Stimulated activated CD4-positive, alpha-beta T cell treated with anti-CD3 and anti-CD28 coated beads, Interleukin-12 subunit alpha, Interleukin-12 subunit beta, amount 100 ng/mL, for 4 hours (primary cell): ENCODE measurements at regions not wholly inside any gene's neighbourhood (a gene's known extent, or its start where the extent isn't known, plus 50 kb on each side); places are given as distances from the start of the nearest gene placed in this dataset.

Experiments used
- DNase-seq: peaks from one replicate; pipeline ENCODE4 v3.0.0-alpha.2; 2020

- no peak for DNase-seq
These were observed 141.9 kb upstream of the SLC7A14 start for GRCh38 chr3:170727754-170728153.

- no peak for DNase-seq
These were observed 141.2 kb upstream of the SLC7A14 start for GRCh38 chr3:170726976-170727661.

DNA sequence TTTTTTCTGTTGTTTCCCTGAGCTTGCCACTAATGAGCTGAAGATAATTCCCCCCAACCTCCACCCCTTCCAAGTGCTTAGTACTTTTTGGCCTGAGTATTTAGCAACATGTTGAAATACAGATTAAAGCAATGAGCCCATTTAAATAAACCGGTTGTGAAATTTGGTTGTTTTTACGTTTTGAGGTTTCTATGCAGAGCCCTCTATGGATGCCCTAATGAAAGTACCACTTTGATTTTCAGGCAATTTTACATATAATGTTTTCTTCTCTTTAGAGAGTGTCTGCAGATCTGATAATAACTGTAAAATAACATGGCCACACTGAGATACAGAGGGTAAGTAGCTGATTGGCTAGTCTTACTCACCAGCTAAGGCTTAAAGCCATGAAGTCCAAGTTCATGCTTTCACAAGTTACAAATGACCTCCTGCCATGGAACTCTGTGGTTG, 139.4 kb upstream of the SLC7A14 start:
- DNase-seq: no peak

DNA sequence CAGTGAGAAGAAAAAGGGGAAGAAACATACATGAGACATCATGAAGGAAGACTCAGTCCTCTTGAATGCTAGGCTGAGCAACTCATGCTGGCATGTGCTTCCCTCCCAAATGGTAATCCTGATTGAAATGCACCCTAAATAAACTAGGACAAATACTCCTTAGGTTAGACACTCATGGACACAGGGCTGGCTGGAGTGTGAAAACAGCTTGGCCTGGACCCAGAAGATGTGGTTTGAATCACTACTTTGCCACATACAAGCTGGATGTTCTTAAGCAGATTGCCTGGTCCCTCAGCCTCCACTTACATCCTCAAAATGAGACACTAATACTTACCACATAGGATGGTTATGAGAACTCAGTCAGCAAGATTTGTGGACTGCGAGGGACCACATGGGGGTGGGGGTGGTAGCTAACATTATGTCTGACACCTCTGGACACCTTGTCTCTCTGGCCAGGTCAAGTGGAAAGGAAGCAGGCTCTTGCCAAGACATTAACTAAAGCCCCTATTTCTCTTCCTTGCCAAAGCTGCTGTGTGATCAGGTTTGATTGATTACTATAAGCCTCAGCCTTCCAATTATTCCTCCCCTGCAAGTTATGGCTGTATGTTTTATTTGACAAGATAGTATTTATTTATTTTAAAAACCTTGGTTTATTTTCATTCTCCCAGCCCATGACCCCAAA, 138.9 kb upstream of the SLC7A14 start:
- DNase-seq: no peak

- DNase-seq: no peak
These were observed 137.4 kb upstream of the SLC7A14 start for GRCh38 chr3:170723241-170723640.

GRCh38 chr3:170721563-170721962, 135.7 kb upstream of the SLC7A14 start:
- no peak for DNase-seq

DNA sequence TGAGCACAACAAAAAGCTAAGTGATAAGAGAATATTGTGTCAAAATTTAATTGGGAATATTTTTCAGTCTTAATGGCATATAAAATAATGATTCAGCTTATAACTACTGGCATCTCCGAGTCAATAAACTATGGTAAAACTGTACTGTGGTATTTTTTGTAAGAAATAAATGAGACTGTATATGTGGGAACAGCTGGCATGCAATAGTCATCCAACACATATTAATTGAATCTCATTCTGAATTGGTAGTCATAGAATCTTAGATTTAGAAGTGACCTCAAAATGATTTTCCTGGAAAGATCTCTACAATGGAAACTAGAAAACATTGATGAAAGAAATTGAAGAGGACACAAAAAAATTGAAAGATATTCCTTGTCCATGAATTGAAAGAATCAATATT, 133.4 kb upstream of the SLC7A14 start:
- no peak for DNase-seq

- DNase-seq: no peak
These were observed 133.0 kb upstream of the SLC7A14 start for GRCh38 chr3:170718848-170719247.

GRCh38 chr3:170717410-170718402, 131.8 kb upstream of the SLC7A14 start:
- no peak for DNase-seq

DNA sequence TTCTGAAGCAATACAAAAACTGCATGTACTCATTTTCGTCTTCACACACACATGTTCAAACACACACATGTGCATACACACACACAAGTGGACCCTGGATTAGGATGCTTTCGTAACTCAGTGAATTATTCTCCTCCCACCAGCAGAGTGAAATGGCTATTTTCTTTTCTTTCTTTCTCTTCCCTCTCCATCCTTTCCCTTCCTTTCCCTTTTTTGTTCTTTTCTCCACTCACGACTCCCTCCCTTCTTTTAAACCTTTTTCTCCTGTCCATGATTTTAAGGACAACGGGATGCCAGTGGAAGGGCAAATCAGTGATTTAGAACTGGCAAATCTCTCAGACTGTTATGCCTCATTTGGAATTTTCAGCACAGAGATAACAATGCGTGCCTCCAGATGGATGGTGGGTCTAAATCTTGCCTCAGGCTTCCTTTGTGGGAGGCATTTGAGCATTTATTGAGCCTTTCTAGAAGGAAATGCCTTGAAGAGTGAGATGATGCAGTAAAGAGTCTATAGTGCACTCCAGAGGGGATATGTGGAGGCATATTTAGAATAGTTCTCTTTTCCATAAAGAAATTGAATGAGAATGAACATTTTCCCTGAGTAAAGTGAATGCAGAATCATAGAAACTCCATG, 130.4 kb upstream of the SLC7A14 start:
- no peak for DNase-seq

GRCh38 chr3:170714562-170715535, 129.0 kb upstream of the SLC7A14 start:
- no peak for DNase-seq

DNA sequence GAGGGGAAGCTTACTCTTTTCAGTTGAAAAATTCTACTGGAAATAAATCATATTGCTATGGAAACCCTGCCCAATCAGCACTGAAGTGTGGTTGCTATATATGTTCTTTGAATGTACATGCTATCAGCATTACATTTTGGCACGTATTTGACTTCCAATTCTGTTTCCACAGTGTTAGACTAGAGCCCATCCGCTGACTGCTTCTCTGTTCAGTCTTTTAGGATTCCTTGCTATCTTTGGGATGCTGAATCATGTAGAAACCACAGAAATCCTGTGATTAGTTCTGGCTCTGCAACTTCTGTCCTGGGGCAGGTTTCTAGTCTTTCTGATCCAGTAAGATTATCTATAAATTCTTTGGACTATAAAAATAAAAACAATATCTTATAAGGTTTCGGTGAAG, 128.2 kb upstream of the SLC7A14 start:
- DNase-seq: no peak

- no peak for DNase-seq
These were observed 127.8 kb upstream of the SLC7A14 start for GRCh38 chr3:170713653-170714052.

DNA sequence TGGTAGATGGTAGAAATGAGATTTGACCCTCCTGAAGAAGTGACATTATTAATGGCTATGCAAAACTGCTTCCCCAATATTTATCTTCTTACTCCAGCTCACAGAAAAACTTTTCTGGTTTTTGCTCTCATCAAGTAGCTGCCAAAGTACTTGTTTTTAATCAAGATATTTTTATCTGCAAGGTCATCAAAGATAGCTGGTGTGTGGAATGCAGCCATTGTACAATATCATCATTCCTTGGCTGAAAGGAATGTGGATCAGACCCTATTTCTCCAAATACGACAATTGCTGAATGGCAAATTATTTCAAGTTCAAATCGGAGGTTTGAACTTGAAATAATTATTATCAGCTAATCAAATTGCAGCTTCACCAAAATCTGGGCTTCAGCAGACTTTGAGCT, 126.9 kb upstream of the SLC7A14 start:
- no peak for DNase-seq

GRCh38 chr3:170712336-170712735, 126.5 kb upstream of the SLC7A14 start:
- DNase-seq: no peak

DNA sequence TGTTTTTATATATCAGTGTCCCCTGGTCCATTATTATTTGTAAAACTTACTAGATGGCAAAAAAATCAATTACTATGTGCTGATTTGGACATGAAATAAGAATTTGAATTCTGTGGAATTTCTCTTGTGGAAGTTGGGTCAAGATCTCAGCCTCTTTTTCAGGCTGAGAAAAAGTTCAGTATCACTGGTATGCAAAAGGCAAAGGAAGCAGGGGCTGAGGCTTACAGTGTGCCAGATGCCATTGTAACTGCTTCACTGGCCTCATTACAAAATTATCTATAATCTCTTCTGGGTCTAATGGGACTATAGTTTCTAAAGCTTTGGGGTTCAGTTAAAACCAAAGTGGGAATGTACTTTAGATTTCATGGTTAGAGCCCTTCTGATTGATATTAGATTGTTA, 125.9 kb upstream of the SLC7A14 start:
- DNase-seq: no peak

- DNase-seq: no peak
These were observed 123.2 kb upstream of the SLC7A14 start for GRCh38 chr3:170709046-170709445.

GRCh38 chr3:170707899-170708298, 122.0 kb upstream of the SLC7A14 start:
- no peak for DNase-seq

- no peak for DNase-seq
These were observed 119.3 kb upstream of the SLC7A14 start for GRCh38 chr3:170705131-170705530.

GRCh38 chr3:170703121-170703588, 117.3 kb upstream of the SLC7A14 start:
- no peak for DNase-seq
